ENCODE measurements at regions not wholly inside any gene's neighbourhood (a gene's known extent, or its start where the extent isn't known, plus 50 kb on each side); places are given as distances from the start of the nearest gene placed in this dataset.

GRCh38 chr9:88243736-88244135 is 105.5 kb upstream of the SPATA31C2 start:
- no peak for TF ChIP-seq CTCF (conservative IDR thresholded peaks at IDR 0.05; ENCODE audit: low read depth in 2 of 2)
- no peak for TF ChIP-seq CREB1 (CRISPR knock-in tag; IDR thresholded peaks at IDR 0.05; ENCODE audit: low read depth)
- no peak for TF ChIP-seq REST (IDR thresholded peaks at IDR 0.05; ENCODE audit: unreplicated experiment)
- TF ChIP-seq POLR2AphosphoS5 (IDR thresholded peaks at IDR 0.05; ENCODE audit: low read depth), result no peak
- no peak for TF ChIP-seq EZH2 (IDR thresholded peaks at IDR 0.05; ENCODE audit: low read depth, unreplicated experiment)

Measured in GM23338 (cell line).